ENCODE measurements at regions not wholly inside any gene's neighbourhood (a gene's known extent, or its start where the extent isn't known, plus 50 kb on each side); places are given as distances from the start of the nearest gene placed in this dataset.
"Not testable (repeated sequence)": the region's sequence is repeated elsewhere in the genome, so short reads cannot be mapped to it uniquely, and the experiment has no call there.

- no peaks in the 10 kb centered on the region for H3K36me3 Mint-ChIP-seq (ENCODE audit: low read depth)
- no peaks in the 10 kb centered on the region for H3K27me3 Mint-ChIP-seq (ENCODE audit: low read depth)
- no peak overlapping the region for H3K4me3 Mint-ChIP-seq
- ChIA-PET CTCF (no interaction called here), POLR2A (no interaction called here)
- no peak overlapping the region for H3K27ac Mint-ChIP-seq
- peaks cover 5% of the 10 kb centered on the region for H3K9me3 Mint-ChIP-seq (ENCODE audit: insufficient read depth)
- DNase-seq (no peak), ATAC-seq (no peak)
- no peaks in the 10 kb centered on the region for H3K4me1 Mint-ChIP-seq (ENCODE audit: low read depth)
These were observed 1159.9 kb downstream of the DSC3 start for GRCh38 chr18:29882620-29883019.

DNA sequence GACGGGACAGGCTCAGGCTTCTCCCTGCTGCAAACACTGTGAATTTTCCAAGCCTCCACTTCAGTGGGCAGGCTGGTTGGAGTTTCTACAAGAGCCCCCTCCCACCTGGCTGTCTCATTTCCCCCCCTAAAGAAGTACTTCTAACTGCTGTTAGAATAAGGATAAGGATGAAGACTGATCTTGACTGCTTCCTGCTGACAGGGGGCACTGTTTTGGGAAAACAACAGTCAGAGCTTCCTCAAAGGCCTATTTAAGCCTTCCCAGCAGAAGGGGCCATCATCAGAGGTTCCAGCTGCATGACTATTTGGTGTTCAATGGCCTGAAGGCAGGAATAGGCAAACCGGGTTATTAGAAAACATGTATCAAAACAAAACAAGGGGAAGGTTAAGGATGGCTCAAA lies 1162.8 kb downstream of the DSC3 start:
- peaks cover 5% of the 10 kb centered on the region for H3K9me3 Mint-ChIP-seq (ENCODE audit: insufficient read depth)
- ATAC-seq (no peak), DNase-seq (no peak)
- no peaks in the 10 kb centered on the region for H3K4me1 Mint-ChIP-seq (ENCODE audit: low read depth)
- H3K27me3 Mint-ChIP-seq (ENCODE audit: low read depth): no peaks in the 10 kb centered on the region
- H3K36me3 Mint-ChIP-seq (ENCODE audit: low read depth): no peaks in the 10 kb centered on the region
- POLR2A ChIA-PET: no interaction called here
- H3K27ac Mint-ChIP-seq: no peak overlapping the region
- CTCF ChIA-PET: no interaction called here
- H3K4me3 Mint-ChIP-seq: no peak overlapping the region

- Mint-ChIP-seq H3K27ac (no peak overlapping the region), H3K4me1 (ENCODE audit: low read depth) (no peaks in the 10 kb centered on the region), H3K36me3 (ENCODE audit: low read depth) (no peaks in the 10 kb centered on the region), H3K9me3 (ENCODE audit: insufficient read depth) (no peaks in the 10 kb centered on the region), H3K4me3 (no peak overlapping the region), H3K27me3 (ENCODE audit: low read depth) (no peaks in the 10 kb centered on the region)
- ChIA-PET POLR2A (no interaction called here), CTCF (interaction anchor here (0.7 to 1.7 kb wide), 3 partner anchors 10 to 410 kb away, joined by 3 to 7 read pairs (median 4); no protein-coding TSS in a partner anchor)
- ATAC-seq (no peak), DNase-seq (no peak)
These were observed 1167.9 kb downstream of the DSC3 start for GRCh38 chr18:29874519-29875098.

DNA sequence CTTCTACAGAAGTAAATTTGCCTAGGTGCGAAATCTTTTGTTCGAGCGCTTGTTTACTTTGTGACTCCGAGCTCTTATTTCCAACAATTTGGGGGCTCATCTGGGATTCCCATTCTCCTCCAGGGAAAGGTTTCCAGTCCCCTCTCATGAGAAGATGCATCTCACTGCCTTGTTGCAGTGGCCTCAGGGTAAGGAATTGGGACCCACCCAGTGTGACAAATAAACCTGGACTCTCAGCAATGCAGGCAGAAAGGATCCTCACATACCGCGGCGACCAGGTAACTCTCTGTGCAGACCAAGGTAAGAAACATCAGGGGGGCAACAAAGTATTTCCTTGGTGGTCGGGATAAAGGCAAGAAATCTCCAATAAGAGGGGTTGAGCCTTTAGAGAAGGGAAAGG lies 1169.3 kb downstream of the DSC3 start:
- H3K9me3 Mint-ChIP-seq (ENCODE audit: insufficient read depth): peaks cover 4% of the 10 kb centered on the region
- H3K36me3 Mint-ChIP-seq (ENCODE audit: low read depth): no peaks in the 10 kb centered on the region
- ChIA-PET POLR2A (no interaction called here), CTCF (no interaction called here)
- H3K4me3 Mint-ChIP-seq: no peak overlapping the region
- no peak for ATAC-seq
- H3K4me1 Mint-ChIP-seq (ENCODE audit: low read depth): no peaks in the 10 kb centered on the region
- DNase-seq: no peak
- H3K27me3 Mint-ChIP-seq (ENCODE audit: low read depth): no peaks in the 10 kb centered on the region
- H3K27ac Mint-ChIP-seq: no peak overlapping the region

DNA sequence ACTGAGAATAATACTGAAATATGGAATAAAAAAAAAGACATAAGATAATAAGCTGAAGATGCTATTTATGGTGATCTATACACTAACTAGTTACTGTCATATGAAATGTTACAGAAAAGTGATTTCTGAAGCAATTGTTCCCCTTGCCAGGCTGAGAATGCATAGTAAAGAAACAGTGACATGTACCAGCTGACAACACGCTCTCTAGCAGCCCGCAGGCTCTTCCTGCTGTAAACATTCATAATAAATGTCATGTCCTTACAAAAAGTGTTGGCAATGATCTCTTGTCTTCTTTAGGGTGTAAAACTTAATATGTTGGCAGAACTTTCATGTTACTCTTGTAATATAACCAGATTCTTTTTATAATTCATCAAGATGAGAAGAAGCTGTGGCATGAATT lies 1171.3 kb downstream of the DSC3 start:
- DNase-seq (no peak), ATAC-seq (no peak)
- Mint-ChIP-seq H3K36me3 (ENCODE audit: low read depth) (no peaks in the 10 kb centered on the region), H3K9me3 (ENCODE audit: insufficient read depth) (peaks cover 8% of the 10 kb centered on the region), H3K27ac (no peak overlapping the region), H3K4me1 (ENCODE audit: low read depth) (no peaks in the 10 kb centered on the region), H3K4me3 (no peak overlapping the region), H3K27me3 (ENCODE audit: low read depth) (no peaks in the 10 kb centered on the region)
- ChIA-PET CTCF (no interaction called here), POLR2A (no interaction called here)

DNA sequence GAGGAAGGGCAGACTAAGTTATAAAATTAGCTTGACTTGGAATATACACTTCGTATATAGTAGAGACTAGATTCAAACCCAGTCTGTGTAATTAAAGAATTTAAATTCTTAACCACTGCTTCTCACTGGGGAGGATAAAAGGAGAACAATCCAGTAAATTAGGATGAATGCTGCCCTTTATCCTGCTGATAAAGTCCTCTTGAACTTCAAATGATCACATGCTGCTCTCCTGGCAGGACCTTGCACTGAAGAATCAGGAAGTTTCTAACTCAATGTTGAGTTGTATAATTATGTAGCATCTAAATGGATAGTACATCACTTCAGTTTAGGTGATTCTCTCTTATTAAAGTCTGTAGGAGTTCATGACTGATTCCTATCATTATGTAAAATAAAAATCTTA lies 1179.7 kb downstream of the DSC3 start:
- no peaks in the 10 kb centered on the region for H3K27me3 Mint-ChIP-seq (ENCODE audit: low read depth)
- no peak overlapping the region for H3K27ac Mint-ChIP-seq
- H3K4me1 Mint-ChIP-seq (ENCODE audit: low read depth): no peaks in the 10 kb centered on the region
- no peak overlapping the region for H3K4me3 Mint-ChIP-seq
- H3K9me3 Mint-ChIP-seq (ENCODE audit: insufficient read depth): peaks cover 8% of the 10 kb centered on the region
- no peaks in the 10 kb centered on the region for H3K36me3 Mint-ChIP-seq (ENCODE audit: low read depth)
- no peak for ATAC-seq
- POLR2A ChIA-PET: no interaction called here
- DNase-seq: no peak
- CTCF ChIA-PET: no interaction called here

- Mint-ChIP-seq H3K27me3 (ENCODE audit: low read depth) (no peaks in the 10 kb centered on the region), H3K4me3 (no peak overlapping the region), H3K36me3 (ENCODE audit: low read depth) (no peaks in the 10 kb centered on the region), H3K4me1 (ENCODE audit: low read depth) (no peaks in the 10 kb centered on the region), H3K9me3 (ENCODE audit: insufficient read depth) (peaks cover 7% of the 10 kb centered on the region), H3K27ac (no peak overlapping the region)
- POLR2A ChIA-PET: no interaction called here
- no peak for DNase-seq
- CTCF ChIA-PET: no interaction called here
- no peak for ATAC-seq
These were observed 1186.9 kb downstream of the DSC3 start for GRCh38 chr18:29855637-29856036.

DNA sequence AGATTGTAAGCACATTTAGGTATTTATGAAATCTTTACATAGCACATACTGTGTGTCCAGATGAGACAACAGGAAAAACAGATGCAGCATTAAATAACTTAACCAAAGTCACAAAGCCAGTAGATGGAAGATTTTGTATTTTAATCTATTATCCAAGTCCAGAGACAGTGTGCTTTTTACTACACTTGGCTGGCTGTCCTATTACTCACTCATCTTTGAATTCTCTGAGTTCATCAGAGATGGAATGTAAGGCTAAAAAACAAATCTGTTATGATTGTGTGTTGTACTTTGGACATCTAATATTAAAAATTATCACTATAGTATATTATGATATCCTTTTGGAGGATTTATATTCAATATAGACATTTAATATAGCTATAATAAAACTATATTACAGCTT lies 1189.4 kb downstream of the DSC3 start:
- Mint-ChIP-seq H3K27ac (no peak overlapping the region), H3K9me3 (ENCODE audit: insufficient read depth) (peaks cover 4% of the 10 kb centered on the region), H3K27me3 (ENCODE audit: low read depth) (no peaks in the 10 kb centered on the region), H3K36me3 (ENCODE audit: low read depth) (no peaks in the 10 kb centered on the region), H3K4me1 (ENCODE audit: low read depth) (no peaks in the 10 kb centered on the region), H3K4me3 (no peak overlapping the region)
- DNase-seq: no peak
- POLR2A ChIA-PET: no interaction called here
- CTCF ChIA-PET: no interaction called here
- no peak for ATAC-seq

DNA sequence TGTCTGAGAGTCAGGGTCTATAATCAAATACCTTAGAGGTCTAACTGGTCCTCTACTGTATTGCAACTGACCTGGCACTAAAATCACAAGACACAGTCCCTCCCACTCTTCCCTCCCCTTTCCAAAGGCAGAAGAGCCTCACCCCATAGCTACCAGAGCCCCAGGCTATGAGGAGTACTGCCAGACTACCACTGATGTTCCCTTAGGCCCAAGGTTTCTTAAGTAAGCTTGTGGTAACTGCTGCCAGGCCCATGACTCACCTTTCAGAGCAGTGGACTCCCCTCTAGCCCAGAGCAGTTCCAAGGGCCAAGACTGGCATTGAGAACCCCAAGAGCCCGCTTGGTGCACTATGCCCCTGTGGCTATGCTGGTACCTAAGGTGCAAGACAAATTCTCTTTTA lies 1193.4 kb downstream of the DSC3 start:
- CTCF ChIA-PET: no interaction called here
- DNase-seq: no peak

DNA sequence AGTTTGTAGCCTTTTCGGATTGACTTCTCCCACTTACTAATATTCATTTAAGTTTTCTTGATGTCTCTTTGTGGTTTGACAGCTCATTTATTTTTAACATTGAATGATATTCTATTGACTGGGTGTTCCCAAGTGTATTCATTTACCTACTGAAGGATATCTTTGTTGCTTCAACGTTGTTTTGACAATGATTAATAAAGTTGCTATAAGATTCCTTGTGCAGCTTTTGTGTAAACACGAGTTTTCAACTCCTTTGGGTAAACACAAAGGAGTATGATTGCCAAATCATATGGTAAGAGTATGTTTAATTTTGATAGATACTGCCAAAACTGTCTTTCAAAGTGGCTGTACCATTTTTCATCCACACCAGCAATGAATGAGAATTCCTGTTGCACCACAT lies 1200.9 kb downstream of the DSC3 start:
- peaks cover 9% of the 10 kb centered on the region for H3K9me3 Mint-ChIP-seq (ENCODE audit: insufficient read depth)
- DNase-seq: no peak
- H3K27ac Mint-ChIP-seq: no peak overlapping the region
- CTCF ChIA-PET: no interaction called here
- no peaks in the 10 kb centered on the region for H3K36me3 Mint-ChIP-seq (ENCODE audit: low read depth)
- no peaks in the 10 kb centered on the region for H3K4me1 Mint-ChIP-seq (ENCODE audit: low read depth)
- no peak for ATAC-seq
- no peak overlapping the region for H3K4me3 Mint-ChIP-seq
- no peaks in the 10 kb centered on the region for H3K27me3 Mint-ChIP-seq (ENCODE audit: low read depth)
- POLR2A ChIA-PET: no interaction called here

More for the DNA sequence above, 1193.4 kb downstream of the DSC3 start:
- H3K9me3 Mint-ChIP-seq (ENCODE audit: insufficient read depth): peaks cover 4% of the 10 kb centered on the region
- no peak overlapping the region for H3K4me3 Mint-ChIP-seq
- no peak overlapping the region for H3K27ac Mint-ChIP-seq
- POLR2A ChIA-PET: no interaction called here
- no peak for ATAC-seq
- H3K36me3 Mint-ChIP-seq (ENCODE audit: low read depth): no peaks in the 10 kb centered on the region
- H3K27me3 Mint-ChIP-seq (ENCODE audit: low read depth): no peaks in the 10 kb centered on the region
- no peaks in the 10 kb centered on the region for H3K4me1 Mint-ChIP-seq (ENCODE audit: low read depth)

DNA sequence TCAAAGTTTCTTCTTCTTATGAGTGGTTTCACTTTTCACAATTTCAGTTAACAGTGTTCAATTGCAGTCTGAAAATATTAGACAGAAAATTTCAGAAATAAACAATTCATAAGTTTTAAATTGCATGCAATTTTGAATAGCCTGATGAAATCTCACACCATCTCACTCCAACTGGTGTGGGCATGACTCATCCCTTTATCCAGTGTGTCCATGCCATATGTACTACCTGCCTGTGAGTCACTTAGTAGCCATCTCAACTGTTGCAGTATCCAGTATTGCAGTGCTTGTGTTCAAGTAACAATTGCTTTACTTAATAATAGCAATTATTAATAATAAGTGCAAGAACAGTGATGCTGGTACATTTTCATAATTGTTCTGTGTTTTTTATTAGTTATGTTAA lies 1202.5 kb downstream of the DSC3 start:
- ChIA-PET POLR2A (no interaction called here), CTCF (no interaction called here)
- Mint-ChIP-seq H3K27ac (no peak overlapping the region), H3K9me3 (ENCODE audit: insufficient read depth) (peaks cover 9% of the 10 kb centered on the region), H3K36me3 (ENCODE audit: low read depth) (no peaks in the 10 kb centered on the region), H3K4me3 (no peak overlapping the region), H3K4me1 (ENCODE audit: low read depth) (no peaks in the 10 kb centered on the region), H3K27me3 (ENCODE audit: low read depth) (no peaks in the 10 kb centered on the region)
- no peak for ATAC-seq
- DNase-seq: no peak

DNA sequence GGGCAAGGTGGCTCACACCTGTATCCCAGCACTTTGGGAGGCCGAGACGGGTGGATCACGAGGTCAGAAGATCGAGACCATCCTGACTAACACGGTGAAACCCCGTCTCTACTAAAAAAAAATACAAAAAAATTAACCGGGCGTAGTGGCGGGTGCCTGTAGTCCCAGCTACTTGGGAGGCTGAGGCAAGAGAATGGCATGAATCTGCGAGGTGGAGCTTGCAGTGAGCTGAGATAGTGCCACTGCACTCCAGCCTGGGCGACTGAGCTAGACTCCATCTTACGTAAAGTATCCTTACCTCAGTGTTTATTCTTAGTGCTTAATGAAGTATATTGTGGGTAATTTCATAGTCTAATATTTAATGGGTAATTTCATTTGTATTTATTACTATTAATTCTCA lies 1203.6 kb downstream of the DSC3 start:
- CTCF ChIA-PET; ATAC-seq; H3K27me3 Mint-ChIP-seq (ENCODE audit: low read depth); H3K36me3 Mint-ChIP-seq (ENCODE audit: low read depth); DNase-seq; H3K4me1 Mint-ChIP-seq (ENCODE audit: low read depth); POLR2A ChIA-PET; H3K4me3 Mint-ChIP-seq; H3K27ac Mint-ChIP-seq: not testable (repeated sequence)
- H3K9me3 Mint-ChIP-seq (ENCODE audit: insufficient read depth): peaks cover 14% of the 10 kb centered on the region

- no peaks in the 10 kb centered on the region for H3K27me3 Mint-ChIP-seq (ENCODE audit: low read depth)
- no peak overlapping the region for H3K27ac Mint-ChIP-seq
- no peak for ATAC-seq
- ChIA-PET CTCF (no interaction called here), POLR2A (no interaction called here)
- no peaks in the 10 kb centered on the region for H3K36me3 Mint-ChIP-seq (ENCODE audit: low read depth)
- H3K4me3 Mint-ChIP-seq: no peak overlapping the region
- DNase-seq: no peak
- H3K4me1 Mint-ChIP-seq (ENCODE audit: low read depth): no peaks in the 10 kb centered on the region
- peaks cover 15% of the 10 kb centered on the region for H3K9me3 Mint-ChIP-seq (ENCODE audit: insufficient read depth)
These were observed 1204.0 kb downstream of the DSC3 start for GRCh38 chr18:29838556-29838955.

Data from activated CD8-positive, alpha-beta T cell treated with anti-CD3 and anti-CD28 coated beads, Interleukin-2, amount 10 ng/mL, durations not matched to agents 7 days and 5 days (primary cell).